IMR-90 (cell line): ENCODE measurements at regions not wholly inside any gene's neighbourhood (a gene's known extent, or its start where the extent isn't known, plus 50 kb on each side); places are given as distances from the start of the nearest gene placed in this dataset.
"Not testable (repeated sequence)": the region's sequence is repeated elsewhere in the genome, so short reads cannot be mapped to it uniquely, and the experiment has no call there.

Source experiments
- ATAC-seq: fragments of 200-7000 bp; cut with Tn5 transposase; 2 replicates; pipeline ENCODE4 v1.9.1; 2020; ENCODE audit warnings: low read depth, mild to moderate bottlenecking, moderate library complexity
- BruUV-seq: library from RNA; stranded (reverse); fragments of 400-500 nt; replicated peaks from 2 replicates; lab custom pipeline; 2021; lab: Mats Ljungman, UMichigan
- CTCF ChIA-PET: fragments of 300-600 bp; formaldehyde crosslinking; extraction: SDS; loops from one replicate; lab custom pipeline; 2021; ENCODE audit warnings: antibody characterized with exemption; lab: Yijun Ruan, JAX
- POLR2A ChIA-PET: fragments of 300-600 bp; sonication (Branson Sonifier 250); formaldehyde crosslinking; loops from one replicate; lab custom pipeline; 2022; ENCODE audit warnings: antibody characterized with exemption; ENCODE audit not compliant: unreplicated experiment; lab: Charles Lee
- DNase-seq: peaks from one replicate; pipeline ENCODE4 v3.0.0; 2013
- H2AFZ ChIP-seq: replicated peaks from 2 replicates; pipeline ENCODE3; 2013; ENCODE audit warnings: low read length, mild to moderate bottlenecking; ENCODE audit not compliant: poor library complexity
- H2AK5ac ChIP-seq: 2 replicates; pipeline ENCODE4 v1.6.1; 2013; ENCODE audit warnings: low read depth, low read length, inconsistent platforms
- H2AK9ac ChIP-seq: replicated peaks from 2 replicates; pipeline ENCODE3; 2013; ENCODE audit warnings: mild to moderate bottlenecking, low read depth, low read length, moderate library complexity; ENCODE audit not compliant: poor library complexity
- H2BK120ac ChIP-seq: 2 replicates; pipeline ENCODE4 v1.6.1; 2013; ENCODE audit warnings: low read depth, low read length, inconsistent platforms
- H2BK15ac ChIP-seq: 3 replicates; pipeline ENCODE4 v1.6.1; 2013; ENCODE audit warnings: low read depth, low read length, inconsistent platforms
- H2BK20ac ChIP-seq: 2 replicates; pipeline ENCODE4 v1.6.1; 2013; ENCODE audit warnings: low read depth, mild to moderate bottlenecking, inconsistent platforms, low read length, moderate library complexity
- H2BK5ac ChIP-seq: 2 replicates; pipeline ENCODE4 v1.6.1; 2013; ENCODE audit warnings: mild to moderate bottlenecking, low read depth, low read length, inconsistent platforms; ENCODE audit not compliant: poor library complexity, severe bottlenecking
- H3K14ac ChIP-seq: replicated peaks from 2 replicates; pipeline ENCODE4 v1.6.1; 2013; ENCODE audit warnings: low read depth, low read length, inconsistent platforms
- H3K18ac ChIP-seq: 2 replicates; pipeline ENCODE4 v1.6.1; 2013; ENCODE audit warnings: low read depth, low read length, control low read depth
- H3K23ac ChIP-seq: 2 replicates; pipeline ENCODE4 v1.6.1; 2013; ENCODE audit warnings: low read depth, low read length, inconsistent platforms
- H3K27ac ChIP-seq: 2 replicates; pipeline ENCODE4 v1.5.1; 2013; ENCODE audit warnings: mild to moderate bottlenecking, control low read depth, low read length; ENCODE audit not compliant: insufficient read depth
- H3K27me3 ChIP-seq: 2 replicates; pipeline ENCODE4 v1.6.1; 2013; ENCODE audit warnings: low read length; ENCODE audit not compliant: control insufficient read depth, insufficient read depth
- H3K36me3 ChIP-seq: 2 replicates; pipeline ENCODE4 v1.6.1; 2013; ENCODE audit warnings: low read length, mixed read lengths; ENCODE audit not compliant: control insufficient read depth, insufficient read depth
- H3K4ac ChIP-seq: 2 replicates; pipeline ENCODE4 v1.6.1; 2013; ENCODE audit warnings: low read depth, low read length, inconsistent platforms
- H3K4me1 ChIP-seq: 2 replicates; pipeline ENCODE4 v1.6.1; 2013; ENCODE audit warnings: low read length, mixed read lengths; ENCODE audit not compliant: control insufficient read depth, insufficient read depth
- H3K4me2 ChIP-seq: 2 replicates; pipeline ENCODE4 v1.6.1; 2013; ENCODE audit warnings: low read depth, mild to moderate bottlenecking, control low read depth, low read length, moderate library complexity
- H3K4me3 ChIP-seq: 2 replicates; pipeline ENCODE4 v1.5.1; 2013; ENCODE audit warnings: low read depth, mild to moderate bottlenecking, control low read depth, low read length, moderate library complexity; ENCODE audit not compliant: insufficient read depth
- H3K56ac ChIP-seq: 2 replicates; pipeline ENCODE4 v1.6.1; 2013; ENCODE audit warnings: low read length, inconsistent platforms; ENCODE audit not compliant: insufficient read depth; ENCODE audit errors: extremely low read depth
- H3K79me1 ChIP-seq, 2 experiments: 2 replicates each; pipeline ENCODE4 v1.6.1; 2013; ENCODE audit warnings: low read length in 2 of 2, inconsistent platforms in 1 of 2, low read depth in 1 of 2
- H3K9ac ChIP-seq: 2 replicates; pipeline ENCODE4 v1.6.1; 2013; ENCODE audit warnings: low read depth, low read length, control low read depth
- H3K9me1 ChIP-seq: 2 replicates; pipeline ENCODE4 v1.6.1; 2013; ENCODE audit warnings: low read length, inconsistent platforms; ENCODE audit not compliant: insufficient read depth
- H3K9me3 ChIP-seq: 2 replicates; pipeline ENCODE4 v1.6.1; 2013; ENCODE audit warnings: low read length; ENCODE audit not compliant: control insufficient read depth, insufficient read depth
- H4K20me1 ChIP-seq: 2 replicates; pipeline ENCODE4 v1.6.1; 2013; ENCODE audit warnings: low read length, inconsistent platforms; ENCODE audit not compliant: insufficient read depth
- H4K5ac ChIP-seq: 2 replicates; pipeline ENCODE4 v1.6.1; 2013; ENCODE audit warnings: mild to moderate bottlenecking, low read depth, low read length, control low read depth
- H4K8ac ChIP-seq, 2 experiments: 2 replicates each; pipeline ENCODE4 v1.6.1; 2013; ENCODE audit warnings: low read depth in 2 of 2, low read length in 2 of 2, control low read depth in 1 of 2, inconsistent platforms in 1 of 2
- H4K91ac ChIP-seq: 2 replicates; pipeline ENCODE4 v1.6.1; 2013; ENCODE audit warnings: low read depth, low read length, inconsistent platforms; ENCODE audit not compliant: insufficient read depth
- CTCF ChIP-seq: conservative IDR thresholded peaks from 2 replicates; pipeline ENCODE4 v1.5.1; 2012; ENCODE audit warnings: mild to moderate bottlenecking, low read depth, low read length, improper control_type of control experiment
- FOS ChIP-seq: fragments of 150-350 bp; IDR thresholded peaks from 2 replicates; pipeline ENCODE4 v1.6.1; 2016; ENCODE audit warnings: low read depth, low read length
- NFE2L2 ChIP-seq: fragments of 150-350 bp; IDR thresholded peaks from 2 replicates; pipeline ENCODE4 v1.6.1; 2016; ENCODE audit warnings: low read depth, mild to moderate bottlenecking, low read length
- RAD21 ChIP-seq: IDR thresholded peaks from 2 replicates; pipeline ENCODE4 v1.6.1; 2012; ENCODE audit warnings: low read length, improper control_type of control experiment
- RCOR1 ChIP-seq: IDR thresholded peaks from 2 replicates; pipeline ENCODE4 v1.6.1; 2012; ENCODE audit warnings: mild to moderate bottlenecking, low read length, improper control_type of control experiment; ENCODE audit not compliant: insufficient replicate concordance
- SMC3 ChIP-seq: fragments of 150-350 bp; IDR thresholded peaks from 2 replicates; pipeline ENCODE4 v1.6.1; 2016; ENCODE audit warnings: low read depth, mild to moderate bottlenecking, antibody characterized with exemption, low read length, moderate library complexity
- USF2 ChIP-seq: fragments of 150-350 bp; IDR thresholded peaks from 2 replicates; pipeline ENCODE4 v1.6.1; 2017; ENCODE audit warnings: mild to moderate bottlenecking, antibody characterized with exemption, low read length, low read depth
- WGBS, 2 experiments: methylation state at CpG; one replicate each; pipeline versions ENCODE4 v1.1.5 to v1.1.7; 2013; ENCODE audit warnings: missing lambda C conversion rate in 2 of 2; ENCODE audit not compliant: insufficient read length in 1 of 2; ENCODE audit errors: extremely low coverage in 2 of 2; 5-methylcytosine and 5-hydroxymethylcytosine counted together
- dilution Hi-C: fragments of 300-500 bp; cut with HindIII; formaldehyde crosslinking; loops from one replicate; pipeline ENCODE4 v1.14.3; 2018; ENCODE audit warnings: low sequenced_read_pairs; ENCODE audit not compliant: unreplicated experiment
- in situ Hi-C: fragments of 300-500 bp; cut with MboI; formaldehyde crosslinking; loops from 3 replicates; pipeline ENCODE4 v1.14.3; 2019; ENCODE audit warnings: low sequenced_read_pairs, inconsistent platforms, mixed read lengths
- intact Hi-C: fragments of 100-400 bp; cut with micrococcal nuclease; formaldehyde crosslinking; loops from 2 replicates; pipeline ENCODE4 v1.10.0; 2022

GRCh38 chr20:30286157-30286556 lies 971.3 kb upstream of the DEFB115 start:
- intact Hi-C loops: no loop called here
- ATAC-seq: no peak
- H2AK5ac ChIP-seq: no peak overlapping the region
- H4K20me1 ChIP-seq: no peaks in the 10 kb centered on the region
- H3K79me1 ChIP-seq: no peaks in the 10 kb centered on the region
- H3K4me1 ChIP-seq: peaks cover 2% of the 10 kb centered on the region; the same call in 1 of the 2 replicates
- dilution Hi-C loops: no loop called here
- WGBS, 2 experiments: 43% methylated on average over 3 of the region's 15 CpGs; no CpG with 5 or more reads in 1 of the 2 experiments
- H3K9me1 ChIP-seq: no peaks in the 10 kb centered on the region
- no peak overlapping the region for H3K14ac ChIP-seq
- no peak overlapping the region for H4K5ac ChIP-seq
- no peak for DNase-seq
- H3K9me3 ChIP-seq: no peaks in the 10 kb centered on the region
- TF ChIP-seq RAD21: no peak
- no peak for TF ChIP-seq RCOR1
- TF ChIP-seq SMC3: no peak
- TF ChIP-seq USF2: no peak
- TF ChIP-seq FOS: no peak
- no peak for TF ChIP-seq CTCF
- TF ChIP-seq NFE2L2: no peak
- no peak overlapping the region for H2BK15ac ChIP-seq
- H2BK120ac ChIP-seq: no peak overlapping the region
- no peaks in the 10 kb centered on the region for H3K36me3 ChIP-seq
- H3K4me3 ChIP-seq: no peak overlapping the region
- no peak overlapping the region for H3K27ac ChIP-seq
- H4K8ac ChIP-seq: no peak overlapping the region
- in situ Hi-C loops: no loop called here
- no peak overlapping the region for H2AK9ac ChIP-seq
- H3K18ac ChIP-seq: no peak overlapping the region
- no peak overlapping the region for H3K23ac ChIP-seq
- no peak overlapping the region for H3K56ac ChIP-seq
- H3K4ac ChIP-seq: no peak overlapping the region
- H3K4me2 ChIP-seq: no peak overlapping the region
- H2AFZ ChIP-seq: no peak overlapping the region
- H3K9ac ChIP-seq: no peak overlapping the region
- ChIA-PET CTCF (no interaction called here), POLR2A (no interaction called here)
- H4K91ac ChIP-seq: no peak overlapping the region
- H2BK20ac ChIP-seq: no peak overlapping the region
- BruUV-seq: no TSS peak
- 0 out of 2 replicates have a peak, but pooled peaks cover 1% of the 10 kb centered on the region for H3K27me3 ChIP-seq
- no peak overlapping the region for H2BK5ac ChIP-seq

GRCh38 chr20:30287459-30287858 lies 970.0 kb upstream of the DEFB115 start:
- ATAC-seq, H2AFZ ChIP-seq, H3K36me3 ChIP-seq, H3K4me1 ChIP-seq, CTCF ChIA-PET, H3K18ac ChIP-seq, H4K20me1 ChIP-seq, H4K8ac ChIP-seq, H3K56ac ChIP-seq, H3K23ac ChIP-seq, POLR2A ChIA-PET, H3K4ac ChIP-seq, H2BK15ac ChIP-seq, H3K9me1 ChIP-seq, H3K9me3 ChIP-seq, H3K27ac ChIP-seq, in situ Hi-C loops, H2BK120ac ChIP-seq, H2BK5ac ChIP-seq, H2AK9ac ChIP-seq, H3K9ac ChIP-seq, H3K14ac ChIP-seq, BruUV-seq, intact Hi-C loops, dilution Hi-C loops, H3K79me1 ChIP-seq, H4K5ac ChIP-seq, H3K4me3 ChIP-seq, H3K27me3 ChIP-seq, H4K91ac ChIP-seq, H2AK5ac ChIP-seq, H3K4me2 ChIP-seq, H2BK20ac ChIP-seq: not testable (repeated sequence)
- peak; percentile 1 for DNase-seq
- WGBS, 2 experiments: 20% methylated on average over 2 of the region's 22 CpGs; no CpG with 5 or more reads in 1 of the 2 experiments
